Panc1 (cell line): ENCODE measurements at regions not wholly inside any gene's neighbourhood (a gene's known extent, or its start where the extent isn't known, plus 50 kb on each side); places are given as distances from the start of the nearest gene placed in this dataset.

ENCODE experiments used
- ATAC-seq: fragments of 200-7000 bp; cut with Tn5 transposase; 2 replicates; pipeline ENCODE4 v1.9.1; 2020; ENCODE audit warnings: mild to moderate bottlenecking, moderate library complexity
- BruUV-seq: library from RNA; stranded (reverse); fragments of 400-500 nt; replicated peaks from 2 replicates; lab custom pipeline; 2021; lab: Mats Ljungman, UMichigan
- CTCF ChIA-PET: fragments of 300-600 bp; sonication (Branson Sonifier 250); formaldehyde crosslinking; loops from one replicate; lab custom pipeline; 2022; ENCODE audit warnings: antibody characterized with exemption; lab: Charles Lee
- POLR2A ChIA-PET: fragments of 300-600 bp; sonication (Branson Sonifier 250); formaldehyde crosslinking; loops from one replicate; lab custom pipeline; 2022; ENCODE audit warnings: antibody characterized with exemption; lab: Charles Lee
- DNase-seq: peaks from one replicate; pipeline ENCODE4 v3.0.0-alpha.2; 2010; ENCODE audit warnings: low read depth, low spot score
- H3K27ac ChIP-seq: 2 replicates; pipeline ENCODE4 v1.5.1; 2011; ENCODE audit warnings: mild to moderate bottlenecking, low read length, inconsistent platforms
- H3K27me3 ChIP-seq: fragments of 200-500 bp; sonication (Bioruptor generic); 2 replicates; pipeline ENCODE4 v1.6.0; 2014; ENCODE audit warnings: low read length, inconsistent platforms; ENCODE audit not compliant: control insufficient read depth, insufficient read depth
- H3K36me3 ChIP-seq: fragments of 200-500 bp; sonication (Bioruptor generic); 2 replicates; pipeline ENCODE4 v1.5.1; 2014; ENCODE audit warnings: inconsistent platforms, mild to moderate bottlenecking, low read length, moderate library complexity; ENCODE audit not compliant: control insufficient read depth, insufficient read depth
- H3K4me1 ChIP-seq: 2 replicates; pipeline ENCODE4 v1.5.1; 2011; ENCODE audit warnings: inconsistent platforms, mild to moderate bottlenecking, low read length, moderate library complexity; ENCODE audit not compliant: control insufficient read depth, insufficient read depth
- H3K4me3 ChIP-seq, 2 experiments: 2 replicates each; pipeline ENCODE4 v1.5.1; 2011 to 2012; ENCODE audit warnings: low read depth in 2 of 2, low read length in 2 of 2, mild to moderate bottlenecking in 2 of 2, inconsistent platforms in 1 of 2, moderate library complexity in 1 of 2
- H3K9me3 ChIP-seq: fragments of 200-500 bp; sonication (Bioruptor generic); 2 replicates; pipeline ENCODE4 v1.5.1; 2014; ENCODE audit warnings: low read depth, mild to moderate bottlenecking, inconsistent platforms, low read length, moderate library complexity; ENCODE audit not compliant: control insufficient read depth, insufficient read depth
- CTCF ChIP-seq: fragments of 450-650 bp; IDR thresholded peaks from 2 replicates; pipeline ENCODE4 v1.5.1; 2017; ENCODE audit warnings: mild to moderate bottlenecking
- POLR2AphosphoS5 ChIP-seq: IDR thresholded peaks from 2 replicates; pipeline ENCODE4 v1.6.1; 2012; ENCODE audit warnings: mild to moderate bottlenecking, low read depth, low read length, moderate library complexity
- REST ChIP-seq, 2 experiments: IDR thresholded peaks; 2 replicates each; pipeline ENCODE4 v1.6.1; 2011 to 2012; ENCODE audit warnings: low read depth in 2 of 2, control low read depth in 1 of 2, low read length in 1 of 2, mild to moderate bottlenecking in 1 of 2, moderate library complexity in 1 of 2; ENCODE audit not compliant: insufficient read depth in 1 of 2
- SIN3A ChIP-seq: IDR thresholded peaks from 2 replicates; pipeline ENCODE4 v1.6.1; 2012; ENCODE audit warnings: low read depth, mild to moderate bottlenecking, low read length, moderate library complexity, borderline replicate concordance; ENCODE audit not compliant: insufficient read depth
- TCF7L2 ChIP-seq: IDR thresholded peaks from 2 replicates; pipeline ENCODE4 v1.6.1; 2011; ENCODE audit warnings: mild to moderate bottlenecking, low read depth, low read length, inconsistent platforms
- in situ Hi-C: cut with HindIII; loops from 2 replicates; pipeline ENCODE4 v1.10.0; 2016; ENCODE audit warnings: low sequenced_read_pairs, low pct_unique_long_range_greater_than_20kb
- intact Hi-C: fragments of 100-400 bp; cut with micrococcal nuclease; formaldehyde crosslinking; loops from one replicate; pipeline ENCODE4 v1.10.0; 2022; ENCODE audit not compliant: unreplicated experiment

GRCh38 chr1:112048421-112048820 lies 59.0 kb upstream of the KCND3 start:
- CTCF ChIA-PET: no interaction called here
- no peaks in the 10 kb centered on the region for H3K9me3 ChIP-seq
- DNase-seq: no peak
- TF ChIP-seq TCF7L2 (no peak), CTCF (no peak), SIN3A (no peak), POLR2AphosphoS5 (no peak), REST (IDR thresholded peaks at IDR 0.05; ENCODE audit: insufficient read depth in 1 of 2, low read depth in 2 of 2, low read length in 1 of 2) (no peak)
- no peak for ATAC-seq
- no TSS peak for BruUV-seq
- no peaks in the 10 kb centered on the region for H3K27me3 ChIP-seq
- H3K4me1 ChIP-seq: no peaks in the 10 kb centered on the region
- H3K27ac ChIP-seq: no peak overlapping the region
- no peak overlapping the region for H3K4me3 ChIP-seq
- intact Hi-C loops: no loop called here
- POLR2A ChIA-PET: no interaction called here
- in situ Hi-C loops: no loop called here
- H3K36me3 ChIP-seq: no peaks in the 10 kb centered on the region

GRCh38 chr1:112054510-112054909 lies 65.0 kb upstream of the KCND3 start:
- Histone ChIP-seq H3K4me1 (no peaks in the 10 kb centered on the region), H3K4me3 (no peak overlapping the region), H3K36me3 (no peaks in the 10 kb centered on the region), H3K27me3 (no peaks in the 10 kb centered on the region), H3K27ac (no peak overlapping the region), H3K9me3 (no peaks in the 10 kb centered on the region)
- intact Hi-C loops: no loop called here
- ChIA-PET POLR2A (no interaction called here), CTCF (no interaction called here)
- no peak for DNase-seq
- no TSS peak for BruUV-seq
- TF ChIP-seq TCF7L2 (no peak), POLR2AphosphoS5 (no peak), REST (IDR thresholded peaks at IDR 0.05; ENCODE audit: insufficient read depth in 1 of 2, low read depth in 2 of 2, low read length in 1 of 2) (no peak), SIN3A (no peak), CTCF (no peak)
- in situ Hi-C loops: no loop called here
- ATAC-seq: no peak
